OCI-LY1 (cell line): ENCODE measurements at regions not wholly inside any gene's neighbourhood (a gene's known extent, or its start where the extent isn't known, plus 50 kb on each side); places are given as distances from the start of the nearest gene placed in this dataset.

Experiments
- H2AFZ ChIP-seq: fragments of 200-600 bp; sonication (generic), shearing (Covaris generic); 2 replicates; pipeline ENCODE4 v1.6.0; 2014; ENCODE audit warnings: antibody characterized with exemption, mild to moderate bottlenecking, low read length
- H3F3A ChIP-seq: fragments of 200-600 bp; sonication (generic), shearing (Covaris generic); 2 replicates; pipeline ENCODE4 v1.6.0; 2014; ENCODE audit warnings: mild to moderate bottlenecking, antibody characterized with exemption, low read length, moderate library complexity; ENCODE audit not compliant: insufficient read depth
- H3K27ac ChIP-seq: fragments of 200-600 bp; sonication (generic); 2 replicates; pipeline ENCODE4 v1.5.1; 2014; ENCODE audit warnings: low read length, mixed run types, mild to moderate bottlenecking, low read depth; ENCODE audit not compliant: poor library complexity, severe bottlenecking
- H3K27me3 ChIP-seq: fragments of 200-600 bp; sonication (generic); 2 replicates; pipeline ENCODE4 v1.6.0; 2014; ENCODE audit warnings: antibody characterized with exemption, mild to moderate bottlenecking, low read length, moderate library complexity; ENCODE audit not compliant: insufficient read depth
- H3K36me3 ChIP-seq: fragments of 200-600 bp; sonication (generic); 2 replicates; pipeline ENCODE4 v1.6.1; 2014; ENCODE audit warnings: mild to moderate bottlenecking, antibody characterized with exemption, low read length, moderate library complexity, mixed read lengths; ENCODE audit not compliant: insufficient read depth
- H3K4me1 ChIP-seq: fragments of 200-600 bp; sonication (generic); 2 replicates; pipeline ENCODE4 v1.5.1; 2014; ENCODE audit warnings: mild to moderate bottlenecking, low read length, moderate library complexity; ENCODE audit not compliant: insufficient read depth, severe bottlenecking
- H3K4me2 ChIP-seq: fragments of 200-600 bp; sonication (generic), shearing (Covaris generic); 2 replicates; pipeline ENCODE4 v1.6.1; 2014; ENCODE audit warnings: low read length
- H3K4me3 ChIP-seq: fragments of 200-600 bp; sonication (generic); 2 replicates; pipeline ENCODE4 v1.5.1; 2014; ENCODE audit warnings: low read length, low read depth, mild to moderate bottlenecking, mixed read lengths; ENCODE audit not compliant: poor library complexity, severe bottlenecking
- H3K79me2 ChIP-seq: fragments of 200-600 bp; shearing (Covaris generic); 2 replicates; pipeline ENCODE4 v1.6.1; 2016; ENCODE audit warnings: mixed run types, low read length, mixed read lengths; ENCODE audit not compliant: insufficient read depth
- H3K9ac ChIP-seq: fragments of 200-600 bp; sonication (generic), shearing (Covaris generic); 2 replicates; pipeline ENCODE4 v1.6.1; 2014; ENCODE audit warnings: mild to moderate bottlenecking, low read length, mixed read lengths
- H3K9me2 ChIP-seq: fragments of 200-600 bp; sonication (generic), shearing (Covaris generic); 2 replicates; pipeline ENCODE4 v1.6.1; 2014; ENCODE audit warnings: low read depth, mild to moderate bottlenecking, low read length, mixed read lengths
- H3K9me3 ChIP-seq: fragments of 200-600 bp; shearing (Covaris generic); 2 replicates; pipeline ENCODE4 v1.6.1; 2014; ENCODE audit warnings: low read length, mixed read lengths
- H4K20me1 ChIP-seq: fragments of 200-600 bp; sonication (generic), shearing (Covaris generic); 2 replicates; pipeline ENCODE4 v1.6.0; 2016; ENCODE audit warnings: mild to moderate bottlenecking, low read length; ENCODE audit not compliant: insufficient read depth
- EZH2 ChIP-seq: fragments of 200-600 bp; sonication (generic), shearing (Covaris generic); IDR thresholded peaks from 2 replicates; pipeline ENCODE4 v1.8.0; 2017; ENCODE audit warnings: borderline replicate concordance, mixed run types, mild to moderate bottlenecking, antibody characterized with exemption, low read length, moderate library complexity, mixed read lengths
- TF ChIP-seq, protein P1 (sequence below): fragments of 200-600 bp; sonication (generic), shearing (Covaris generic); IDR thresholded peaks from 2 replicates; pipeline ENCODE4 v1.5.1; 2017; ENCODE audit warnings: mild to moderate bottlenecking, antibody characterized with exemption, low read length, moderate library complexity, mixed read lengths

DNA sequence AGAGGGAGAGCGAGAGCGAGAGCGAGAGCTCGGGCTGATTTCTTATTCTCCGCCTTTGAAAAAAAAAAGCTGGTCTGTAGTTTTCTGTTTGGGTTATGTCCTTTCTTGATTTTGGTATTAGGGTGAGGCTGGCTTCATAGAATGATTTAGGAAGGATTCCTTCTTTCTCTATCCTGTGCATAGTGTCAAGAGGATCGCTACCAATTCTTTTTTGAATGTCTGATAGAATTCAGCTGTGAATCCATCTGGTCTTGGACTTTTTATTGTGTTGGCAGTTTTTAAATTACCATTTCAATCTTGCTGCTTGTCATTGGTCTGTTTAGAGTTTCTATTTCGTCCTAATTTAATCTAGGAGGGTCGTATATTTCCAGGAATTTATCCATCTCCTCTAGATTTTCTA lies 1414.6 kb upstream of the MIR17HG start:
- H3K27me3 ChIP-seq, result no peaks in the 10 kb centered on the region
- no peak overlapping the region for H2AFZ ChIP-seq
- no peaks in the 10 kb centered on the region for H3K4me1 ChIP-seq
- no peaks in the 10 kb centered on the region for H3K9me2 ChIP-seq
- TF ChIP-seq, protein P1, sequence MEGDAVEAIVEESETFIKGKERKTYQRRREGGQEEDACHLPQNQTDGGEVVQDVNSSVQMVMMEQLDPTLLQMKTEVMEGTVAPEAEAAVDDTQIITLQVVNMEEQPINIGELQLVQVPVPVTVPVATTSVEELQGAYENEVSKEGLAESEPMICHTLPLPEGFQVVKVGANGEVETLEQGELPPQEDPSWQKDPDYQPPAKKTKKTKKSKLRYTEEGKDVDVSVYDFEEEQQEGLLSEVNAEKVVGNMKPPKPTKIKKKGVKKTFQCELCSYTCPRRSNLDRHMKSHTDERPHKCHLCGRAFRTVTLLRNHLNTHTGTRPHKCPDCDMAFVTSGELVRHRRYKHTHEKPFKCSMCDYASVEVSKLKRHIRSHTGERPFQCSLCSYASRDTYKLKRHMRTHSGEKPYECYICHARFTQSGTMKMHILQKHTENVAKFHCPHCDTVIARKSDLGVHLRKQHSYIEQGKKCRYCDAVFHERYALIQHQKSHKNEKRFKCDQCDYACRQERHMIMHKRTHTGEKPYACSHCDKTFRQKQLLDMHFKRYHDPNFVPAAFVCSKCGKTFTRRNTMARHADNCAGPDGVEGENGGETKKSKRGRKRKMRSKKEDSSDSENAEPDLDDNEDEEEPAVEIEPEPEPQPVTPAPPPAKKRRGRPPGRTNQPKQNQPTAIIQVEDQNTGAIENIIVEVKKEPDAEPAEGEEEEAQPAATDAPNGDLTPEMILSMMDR, result no peak
- no peak for TF ChIP-seq EZH2
- no peak overlapping the region for H3K27ac ChIP-seq
- H3F3A ChIP-seq, result no peaks in the 10 kb centered on the region
- H3K9me3 ChIP-seq, result no peaks in the 10 kb centered on the region
- no peaks in the 10 kb centered on the region for H4K20me1 ChIP-seq
- no peaks in the 10 kb centered on the region for H3K79me2 ChIP-seq
- H3K4me2 ChIP-seq, result no peak overlapping the region
- no peaks in the 10 kb centered on the region for H3K36me3 ChIP-seq
- H3K4me3 ChIP-seq, result no peak overlapping the region
- no peak overlapping the region for H3K9ac ChIP-seq

DNA sequence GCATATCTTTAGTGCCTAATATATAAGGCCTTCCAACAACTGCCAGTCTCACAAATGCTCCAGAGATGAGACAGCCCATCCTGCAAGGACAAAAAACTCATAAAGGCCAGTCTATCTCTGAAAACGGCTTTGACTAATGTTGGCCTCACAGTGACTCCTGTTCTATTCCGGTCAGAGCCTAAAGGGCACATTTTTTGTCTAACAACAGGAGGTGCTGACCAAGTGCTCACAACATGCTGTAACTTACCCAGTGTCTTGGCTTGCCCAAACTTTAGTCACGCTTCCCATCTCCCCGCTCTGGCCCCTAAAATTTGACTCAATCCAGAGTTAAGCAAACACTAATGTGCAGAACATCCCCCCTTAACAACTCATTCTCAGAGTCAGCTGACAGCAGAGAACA lies 1411.2 kb upstream of the MIR17HG start:
- Histone ChIP-seq H3K4me2 (no peak overlapping the region), H3F3A (no peaks in the 10 kb centered on the region), H3K79me2 (no peaks in the 10 kb centered on the region), H3K36me3 (no peaks in the 10 kb centered on the region), H3K9me2 (no peaks in the 10 kb centered on the region), H3K27me3 (no peaks in the 10 kb centered on the region), H3K27ac (no peak overlapping the region), H4K20me1 (no peaks in the 10 kb centered on the region), H3K9ac (no peak overlapping the region), H3K9me3 (no peaks in the 10 kb centered on the region), H3K4me1 (no peaks in the 10 kb centered on the region), H2AFZ (no peak overlapping the region), H3K4me3 (no peak overlapping the region)
- TF ChIP-seq EZH2, result no peak
- TF ChIP-seq, protein P1, result no peak

DNA sequence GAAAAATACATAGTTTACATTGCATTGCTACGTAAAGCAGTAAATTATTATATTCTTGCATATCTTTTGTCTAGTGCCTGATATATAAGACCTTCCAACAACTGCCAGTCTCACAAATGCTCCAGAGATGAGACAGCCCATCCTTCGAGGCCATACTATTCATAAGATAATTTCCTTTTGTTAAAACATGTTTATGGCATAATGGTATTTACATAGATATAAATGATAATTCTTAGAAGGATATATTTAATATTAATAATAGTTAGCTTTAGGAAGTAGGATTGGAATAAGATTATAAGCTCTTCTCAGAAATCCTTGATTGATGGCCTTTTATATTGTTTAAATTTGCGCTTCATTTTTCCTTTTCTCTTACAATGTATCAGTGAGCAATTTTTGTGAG lies 1410.1 kb upstream of the MIR17HG start:
- Histone ChIP-seq H3F3A (no peaks in the 10 kb centered on the region), H3K4me3 (no peak overlapping the region), H3K27me3 (no peaks in the 10 kb centered on the region), H3K9ac (no peak overlapping the region), H2AFZ (no peak overlapping the region), H4K20me1 (no peaks in the 10 kb centered on the region), H3K4me1 (no peaks in the 10 kb centered on the region), H3K4me2 (no peak overlapping the region), H3K9me2 (no peaks in the 10 kb centered on the region), H3K27ac (no peak overlapping the region), H3K9me3 (no peaks in the 10 kb centered on the region), H3K36me3 (no peaks in the 10 kb centered on the region), H3K79me2 (no peaks in the 10 kb centered on the region)
- TF ChIP-seq EZH2, result no peak
- TF ChIP-seq, protein P1, result no peak
